Progenitor cell of endocrine pancreas (in vitro differentiated cells): ENCODE measurements at regions not wholly inside any gene's neighbourhood (a gene's known extent, or its start where the extent isn't known, plus 50 kb on each side); places are given as distances from the start of the nearest gene placed in this dataset.
A peak's percentile ranks its signal among the peaks of the same experiment; 100 is the strongest.

Experiments
- DNase-seq: peaks from one replicate; pipeline ENCODE4 v3.0.0; 2021; ENCODE audit warnings: low spot score; ENCODE audit not compliant: unreplicated experiment
- H3K27ac Mint-ChIP-seq: 2 replicates; pipeline ENCODE4 v1.8.0; 2021; ENCODE audit warnings: mild to moderate bottlenecking, moderate library complexity, mixed read lengths
- H3K27me3 Mint-ChIP-seq: 2 replicates; pipeline ENCODE4 v1.8.0; 2021; ENCODE audit warnings: mixed read lengths
- H3K36me3 Mint-ChIP-seq: 2 replicates; pipeline ENCODE4 v1.8.0; 2022; ENCODE audit warnings: mixed read lengths; ENCODE audit not compliant: insufficient read depth
- H3K4me1 Mint-ChIP-seq: 2 replicates; pipeline ENCODE4 v1.8.0; 2021; ENCODE audit warnings: low read depth, mixed read lengths
- H3K4me3 Mint-ChIP-seq: 2 replicates; pipeline ENCODE4 v1.8.0; 2021; ENCODE audit warnings: low read depth, mild to moderate bottlenecking, moderate library complexity, mixed read lengths
- H3K9me3 Mint-ChIP-seq: 2 replicates; pipeline ENCODE4 v1.8.0; 2021; ENCODE audit warnings: low read depth, mixed read lengths
- TF ChIP-seq, protein P1 (sequence below): fragments of 200-600 bp; sonication (generic); IDR thresholded peaks from one replicate; pipeline ENCODE4 v1.5.0; 2021; ENCODE audit warnings: antibody characterized with exemption, mild to moderate bottlenecking; ENCODE audit not compliant: unreplicated experiment

DNA sequence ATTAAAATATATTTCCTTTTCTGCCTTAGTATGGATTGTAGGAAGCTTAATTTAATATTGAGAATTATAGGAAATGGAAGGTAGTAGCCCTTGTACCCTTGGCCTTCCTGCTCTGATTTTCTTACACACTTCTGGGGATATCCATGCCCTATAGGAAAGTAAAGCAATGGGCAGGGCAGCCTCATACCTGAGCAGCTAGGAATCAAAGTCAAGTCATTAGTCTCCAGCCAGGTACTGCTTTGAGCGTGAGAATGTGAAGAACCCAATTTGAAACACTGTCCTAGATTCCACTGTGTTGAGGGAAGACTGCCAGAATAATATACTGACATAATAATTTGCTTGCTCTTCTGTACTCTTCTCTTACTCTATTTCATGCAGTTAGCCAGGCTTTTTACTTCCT lies 51.0 kb upstream of the L3MBTL3 start:
- H3K27me3 Mint-ChIP-seq, result peaks cover 5% of the 10 kb centered on the region
- no peak overlapping the region for H3K27ac Mint-ChIP-seq
- no peak for DNase-seq
- no peaks in the 10 kb centered on the region for H3K4me1 Mint-ChIP-seq
- H3K9me3 Mint-ChIP-seq, result peaks cover 3% of the 10 kb centered on the region
- TF ChIP-seq, protein P1, sequence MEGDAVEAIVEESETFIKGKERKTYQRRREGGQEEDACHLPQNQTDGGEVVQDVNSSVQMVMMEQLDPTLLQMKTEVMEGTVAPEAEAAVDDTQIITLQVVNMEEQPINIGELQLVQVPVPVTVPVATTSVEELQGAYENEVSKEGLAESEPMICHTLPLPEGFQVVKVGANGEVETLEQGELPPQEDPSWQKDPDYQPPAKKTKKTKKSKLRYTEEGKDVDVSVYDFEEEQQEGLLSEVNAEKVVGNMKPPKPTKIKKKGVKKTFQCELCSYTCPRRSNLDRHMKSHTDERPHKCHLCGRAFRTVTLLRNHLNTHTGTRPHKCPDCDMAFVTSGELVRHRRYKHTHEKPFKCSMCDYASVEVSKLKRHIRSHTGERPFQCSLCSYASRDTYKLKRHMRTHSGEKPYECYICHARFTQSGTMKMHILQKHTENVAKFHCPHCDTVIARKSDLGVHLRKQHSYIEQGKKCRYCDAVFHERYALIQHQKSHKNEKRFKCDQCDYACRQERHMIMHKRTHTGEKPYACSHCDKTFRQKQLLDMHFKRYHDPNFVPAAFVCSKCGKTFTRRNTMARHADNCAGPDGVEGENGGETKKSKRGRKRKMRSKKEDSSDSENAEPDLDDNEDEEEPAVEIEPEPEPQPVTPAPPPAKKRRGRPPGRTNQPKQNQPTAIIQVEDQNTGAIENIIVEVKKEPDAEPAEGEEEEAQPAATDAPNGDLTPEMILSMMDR, result no peak
- no peak overlapping the region for H3K4me3 Mint-ChIP-seq
- H3K36me3 Mint-ChIP-seq, result no peaks in the 10 kb centered on the region

DNA sequence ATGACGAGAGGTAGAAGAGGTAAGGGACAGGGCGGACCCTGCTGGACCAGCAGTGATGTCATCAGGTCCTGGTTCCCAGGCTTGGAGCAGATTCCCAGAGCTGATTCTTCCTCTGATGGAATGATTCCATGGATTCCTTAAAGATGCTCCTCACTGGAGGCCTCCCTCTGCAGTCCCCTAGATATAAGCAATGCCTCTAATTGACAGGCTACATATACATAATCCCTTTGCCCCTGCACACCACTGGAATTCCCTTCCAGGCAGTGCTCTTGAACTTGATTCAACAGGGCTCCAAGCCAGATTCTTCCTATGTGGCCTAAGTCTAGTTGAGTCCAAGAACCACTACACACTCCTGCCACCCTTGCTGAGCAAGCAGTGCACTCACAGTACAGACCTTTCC lies 52.3 kb upstream of the L3MBTL3 start:
- no peak for DNase-seq
- H3K27ac Mint-ChIP-seq, result peak overlapping the region; percentile 78
- H3K9me3 Mint-ChIP-seq, result peaks cover 3% of the 10 kb centered on the region
- no peak overlapping the region for H3K4me3 Mint-ChIP-seq
- H3K36me3 Mint-ChIP-seq, result no peaks in the 10 kb centered on the region
- TF ChIP-seq, protein P1, result no peak
- H3K27me3 Mint-ChIP-seq, result peaks cover 3% of the 10 kb centered on the region
- no peaks in the 10 kb centered on the region for H3K4me1 Mint-ChIP-seq

DNA sequence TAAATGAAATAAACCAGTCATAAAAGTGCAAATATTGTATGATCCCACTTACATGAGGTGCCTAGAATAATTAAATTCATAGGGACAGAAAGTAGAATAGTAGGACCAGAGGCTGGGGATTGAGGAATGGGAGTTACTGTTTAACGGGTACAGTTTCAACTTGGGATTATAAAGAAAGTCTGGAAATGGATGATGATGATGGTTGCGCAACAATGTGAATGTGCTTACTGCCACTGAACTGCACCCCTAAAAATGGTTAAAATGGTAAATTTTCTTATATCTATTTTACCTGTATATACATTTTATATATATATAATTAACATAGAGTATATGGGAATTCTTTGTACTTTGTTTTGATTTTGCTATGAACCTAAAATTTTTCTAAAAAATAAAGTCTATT lies 53.3 kb upstream of the L3MBTL3 start:
- DNase-seq, result no peak
- Mint-ChIP-seq H3K9me3 (peaks cover 3% of the 10 kb centered on the region), H3K36me3 (no peaks in the 10 kb centered on the region), H3K4me1 (no peaks in the 10 kb centered on the region), H3K4me3 (no peak overlapping the region), H3K27ac (no peak overlapping the region), H3K27me3 (no peaks in the 10 kb centered on the region)
- TF ChIP-seq, protein P1, result no peak

DNA sequence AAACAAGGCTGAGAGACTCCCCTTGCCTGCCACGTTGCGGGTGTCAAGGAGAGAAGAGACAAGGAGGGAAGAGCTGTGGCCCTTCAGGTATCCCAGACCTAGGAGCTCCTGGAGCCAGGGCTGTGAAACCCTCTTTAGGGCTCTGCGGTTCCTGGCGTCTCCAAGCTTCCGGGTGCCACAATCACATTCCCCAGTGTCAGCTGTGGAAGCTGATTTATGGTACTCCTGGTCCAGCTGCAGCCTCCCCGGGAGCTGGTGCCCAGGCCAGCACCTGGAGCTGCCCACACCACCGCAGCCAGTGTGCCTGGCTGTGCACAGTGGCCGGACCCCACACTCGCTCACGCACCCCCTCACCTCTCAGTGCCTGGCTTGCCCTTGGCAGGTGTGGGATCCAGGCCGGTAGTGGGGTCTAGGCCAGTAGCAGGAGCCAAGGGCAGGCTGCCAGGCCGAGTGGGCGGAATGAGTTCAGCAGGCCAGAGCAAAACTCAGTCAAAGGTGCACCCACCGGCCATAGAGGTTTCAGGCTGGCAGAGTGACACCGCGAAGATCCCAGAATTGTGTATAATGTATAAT lies 58.9 kb upstream of the L3MBTL3 start:
- no peaks in the 10 kb centered on the region for H3K36me3 Mint-ChIP-seq
- no peaks in the 10 kb centered on the region for H3K4me1 Mint-ChIP-seq
- H3K9me3 Mint-ChIP-seq, result peaks cover 3% of the 10 kb centered on the region
- H3K4me3 Mint-ChIP-seq, result no peak overlapping the region
- H3K27ac Mint-ChIP-seq, result no peak overlapping the region
- TF ChIP-seq, protein P1, result no peak
- no peak for DNase-seq
- H3K27me3 Mint-ChIP-seq, result no peaks in the 10 kb centered on the region

DNA sequence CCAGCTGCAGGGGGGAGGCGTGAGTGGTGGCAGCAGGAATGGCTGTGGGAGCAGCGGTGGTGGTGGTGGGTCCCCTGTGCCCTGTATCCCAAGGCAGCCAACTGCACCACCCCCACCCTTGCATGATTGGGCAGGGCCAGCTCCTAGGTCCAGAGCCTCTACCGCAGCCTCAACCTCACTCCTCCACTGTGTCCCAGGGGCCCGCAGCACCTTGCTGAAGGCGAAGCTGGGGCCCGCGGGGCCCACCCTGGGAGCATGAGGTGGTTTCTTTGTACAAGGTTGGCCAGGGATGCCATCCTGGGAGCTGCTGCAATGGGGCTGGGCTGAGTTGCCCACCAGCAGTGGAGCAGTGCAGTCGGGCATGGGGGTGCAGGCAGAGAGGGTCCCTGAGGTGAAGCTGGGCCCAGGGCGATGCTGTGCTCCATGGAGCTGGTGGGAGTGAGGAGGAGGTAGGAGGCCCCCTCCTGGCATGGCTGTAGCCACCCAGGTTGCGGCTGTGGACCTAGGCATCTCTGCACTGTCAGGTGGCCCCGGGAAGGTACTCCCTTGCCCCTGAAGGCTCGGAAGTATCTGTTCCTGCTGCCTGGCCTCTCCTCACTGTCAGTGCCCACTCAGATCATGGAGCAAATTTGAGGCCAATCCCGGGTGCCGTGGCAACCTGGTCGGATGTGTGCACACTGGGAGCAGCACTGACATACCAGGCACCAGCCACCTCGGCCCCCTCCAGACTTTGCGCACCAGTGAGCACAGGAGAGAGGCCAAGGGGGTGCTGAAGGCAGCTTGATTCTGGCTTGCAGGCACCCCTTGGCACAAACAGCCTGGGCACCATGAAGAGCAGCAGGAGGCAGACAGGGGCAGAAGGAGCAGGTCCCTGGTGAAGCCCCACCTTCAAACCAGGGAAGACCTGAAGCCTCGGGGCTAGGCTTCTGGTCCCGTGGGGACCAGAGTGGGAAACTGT lies 60.2 kb upstream of the L3MBTL3 start:
- TF ChIP-seq, protein P1, result no peak
- Mint-ChIP-seq H3K9me3 (no peaks in the 10 kb centered on the region), H3K36me3 (no peaks in the 10 kb centered on the region), H3K4me1 (no peaks in the 10 kb centered on the region), H3K27ac (no peak overlapping the region), H3K4me3 (no peak overlapping the region), H3K27me3 (no peaks in the 10 kb centered on the region)
- no peak for DNase-seq
